Epidermal melanocyte (primary cell): ENCODE measurements at regions not wholly inside any gene's neighbourhood (a gene's known extent, or its start where the extent isn't known, plus 50 kb on each side); places are given as distances from the start of the nearest gene placed in this dataset.
A peak's percentile ranks its signal among the peaks of the same experiment; 100 is the strongest.

ENCODE experiments used
- DNase-seq: peaks from one replicate; pipeline ENCODE4 v3.0.0; 2011; ENCODE audit warnings: low spot score; ENCODE audit not compliant: insufficient read length

GRCh38 chr2:204108330-204108751, 171.8 kb downstream of the ICOS start:
- no peak for DNase-seq

DNA sequence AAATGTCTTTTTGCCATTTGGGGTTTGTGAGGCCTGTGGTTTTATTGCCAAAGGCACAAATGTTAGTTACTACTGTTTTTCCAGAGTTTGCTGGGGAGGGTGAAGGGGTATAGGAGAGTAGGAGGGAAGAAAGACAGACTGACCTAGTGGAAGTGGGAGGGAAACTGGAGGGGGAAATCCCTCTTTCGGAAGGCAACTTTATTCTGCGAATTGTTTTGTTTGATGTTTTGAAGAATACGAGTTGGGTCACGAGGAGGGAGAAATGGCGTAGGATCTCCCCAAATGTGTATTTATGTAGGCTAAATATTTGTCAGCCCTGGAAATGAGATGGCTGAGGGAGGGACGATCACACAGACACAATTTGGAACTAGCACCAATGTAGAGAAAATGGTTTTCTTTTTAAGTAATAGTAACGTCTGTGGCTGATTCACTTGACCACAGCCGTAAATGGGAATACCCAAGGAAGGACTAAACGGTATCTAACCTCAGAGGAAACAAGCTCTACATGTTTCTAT, 172.3 kb downstream of the ICOS start:
- no peak for DNase-seq

- DNase-seq = no peak
These were observed 173.1 kb downstream of the ICOS start for GRCh38 chr2:204109681-204110080.

DNA sequence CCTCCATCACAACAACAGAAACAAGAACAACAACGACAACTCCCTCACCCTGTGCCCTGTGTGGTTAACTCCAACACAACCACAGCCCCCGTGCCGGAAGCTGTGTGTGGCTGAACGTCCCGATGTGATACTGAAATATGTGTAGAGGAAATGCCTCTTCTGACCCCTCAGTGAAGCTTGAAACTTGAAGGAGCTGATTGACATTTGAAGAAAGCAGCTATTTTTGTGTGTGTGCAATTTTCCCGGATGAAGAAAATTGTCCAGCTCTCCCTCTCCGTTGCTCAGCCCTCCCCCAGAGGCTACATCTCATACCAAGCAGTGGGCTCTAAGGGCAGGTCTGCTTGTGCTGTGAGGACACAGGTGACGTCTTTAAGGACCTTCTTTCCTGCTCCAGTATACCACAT, 173.8 kb downstream of the ICOS start:
- no peak for DNase-seq

DNA sequence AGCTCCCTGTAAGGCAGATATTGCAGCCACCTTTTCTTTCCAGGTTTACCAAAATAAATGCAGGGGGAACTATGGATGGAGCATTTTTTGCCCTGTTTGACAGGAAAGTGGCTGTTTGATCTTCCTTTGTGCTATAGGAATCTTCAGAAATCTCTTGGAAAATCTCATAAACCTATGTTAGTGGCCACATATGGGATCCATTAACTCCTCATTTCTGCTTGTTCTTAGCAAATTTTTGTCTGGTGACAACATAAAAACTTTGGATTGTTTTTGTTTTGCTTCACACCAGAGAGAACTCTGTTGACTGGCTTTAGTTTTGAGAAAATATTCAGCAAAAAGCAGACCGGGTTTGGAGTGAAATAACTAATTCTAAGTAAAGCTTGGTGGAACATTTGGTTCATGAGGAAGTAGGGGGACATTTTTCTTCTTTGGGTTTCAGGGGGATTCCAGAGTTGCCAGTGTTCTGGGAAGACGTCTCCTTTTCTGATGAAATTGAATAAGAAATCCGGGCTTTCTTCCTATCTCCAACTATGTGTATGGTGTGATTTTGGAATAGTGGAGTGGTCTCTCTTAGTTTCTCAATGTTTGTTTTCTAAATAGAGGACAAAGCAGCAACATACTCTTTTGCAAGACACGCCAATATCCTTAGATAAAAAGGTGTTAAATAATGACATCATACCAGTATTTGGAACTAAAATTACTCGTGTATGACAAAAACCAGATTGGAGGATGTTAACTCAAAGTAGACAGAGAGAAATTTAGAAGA, 174.4 kb downstream of the ICOS start:
- DNase-seq = peak; percentile 29

DNA sequence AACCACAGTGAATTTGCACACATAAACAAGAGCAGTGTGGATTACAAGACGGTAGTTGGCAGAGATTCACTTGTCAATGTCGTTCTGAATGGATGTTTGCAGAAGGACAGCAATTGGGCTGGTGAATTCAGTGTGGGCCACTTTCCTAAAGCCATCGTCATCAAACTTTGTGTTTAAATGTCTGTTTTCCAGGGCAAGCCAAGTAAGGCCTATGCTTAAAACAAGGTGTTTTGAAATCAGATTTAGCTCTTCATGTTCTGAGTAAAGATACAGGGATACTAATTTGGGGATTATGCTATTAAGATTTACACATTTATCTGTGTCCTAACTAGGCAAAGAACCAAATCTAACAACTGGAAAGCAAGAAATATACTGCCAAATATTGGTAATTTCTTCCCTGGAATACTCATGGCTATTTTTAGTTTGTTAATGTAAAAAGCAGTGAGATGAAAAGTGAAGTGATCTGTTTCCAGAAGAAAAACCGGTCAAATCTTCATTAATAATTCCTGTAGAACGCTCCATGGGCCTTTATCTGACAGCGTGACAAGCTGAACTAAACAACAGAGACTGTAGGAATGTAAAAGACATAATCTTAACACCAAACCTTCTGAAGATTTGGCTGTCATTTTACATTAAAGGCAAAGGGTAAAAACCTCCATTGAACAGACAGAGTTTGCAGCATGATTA, 175.7 kb downstream of the ICOS start:
- DNase-seq = no peak

DNA sequence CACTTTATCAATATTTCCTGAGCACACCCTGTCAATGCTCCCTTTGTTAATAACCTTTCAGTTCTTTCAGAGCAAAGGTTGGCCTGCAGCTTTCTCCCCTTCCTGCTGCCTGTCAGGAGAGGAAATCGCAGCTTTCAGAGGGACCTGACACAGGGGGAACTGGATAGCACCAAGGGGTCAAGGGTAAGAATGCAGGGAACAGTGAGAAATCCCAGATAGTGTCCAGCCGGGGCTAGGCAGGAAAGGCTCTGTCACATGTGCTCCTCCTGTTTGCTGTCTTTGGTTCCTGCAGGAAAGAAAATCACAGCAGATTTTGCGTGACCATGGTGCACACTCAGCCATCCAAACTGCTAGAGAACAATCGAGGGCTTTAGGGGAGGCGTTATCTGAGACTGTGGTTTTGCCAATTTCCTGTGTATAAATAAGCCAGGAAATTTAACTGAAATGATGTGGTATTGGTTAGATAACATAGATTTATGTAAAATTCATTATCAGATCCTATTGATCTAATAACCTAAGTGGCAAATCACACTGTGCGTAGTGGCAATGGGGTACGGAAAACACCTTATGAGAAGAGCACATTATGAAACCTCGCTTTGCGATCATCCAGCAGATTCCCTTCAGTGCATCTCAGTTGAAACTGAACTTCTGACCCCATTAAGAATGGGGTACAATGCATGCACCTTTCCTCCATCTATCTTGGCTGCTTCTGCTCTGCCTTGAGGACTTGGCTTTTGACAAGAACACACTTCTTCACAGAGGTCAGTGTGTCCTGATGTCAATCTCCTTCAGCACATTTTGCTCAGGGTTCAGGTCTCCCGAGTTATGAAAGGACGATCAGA, 178.0 kb downstream of the ICOS start:
- no peak for DNase-seq

GRCh38 chr2:204115137-204116056, 178.8 kb downstream of the ICOS start:
- DNase-seq = no peak

DNA sequence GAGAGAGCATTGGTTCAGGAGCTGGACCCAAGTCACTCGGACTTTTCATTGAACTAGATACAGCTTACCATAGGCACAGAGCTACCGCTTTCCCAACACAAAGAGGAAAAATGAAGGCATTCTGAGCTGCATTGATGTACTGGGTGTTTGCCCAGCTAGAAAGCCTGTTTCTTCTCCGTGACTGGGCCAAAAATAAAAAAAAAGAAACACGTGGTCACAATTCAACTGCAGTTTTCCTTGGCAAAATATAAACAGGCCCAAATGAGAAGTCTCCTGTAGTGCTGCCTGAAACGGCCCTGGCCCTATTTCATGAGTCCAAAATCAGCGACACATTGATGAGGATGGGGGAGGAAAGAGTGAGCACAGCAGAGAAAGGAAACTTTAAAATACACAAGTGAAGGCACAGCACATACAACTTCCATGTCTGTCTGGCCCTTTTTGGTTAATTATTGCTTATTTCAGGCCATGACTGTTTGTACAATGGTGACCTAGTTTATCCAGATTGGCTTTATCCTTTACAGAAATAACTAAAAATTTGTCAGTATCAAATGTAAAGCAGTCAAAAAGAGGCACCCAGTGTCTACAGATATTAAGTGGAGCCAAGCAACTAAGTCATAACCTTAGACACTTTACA, 179.7 kb downstream of the ICOS start:
- DNase-seq = no peak

GRCh38 chr2:204122425-204122824, 185.9 kb downstream of the ICOS start:
- no peak for DNase-seq

GRCh38 chr2:204124140-204124750, 187.7 kb downstream of the ICOS start:
- DNase-seq = no peak

DNA sequence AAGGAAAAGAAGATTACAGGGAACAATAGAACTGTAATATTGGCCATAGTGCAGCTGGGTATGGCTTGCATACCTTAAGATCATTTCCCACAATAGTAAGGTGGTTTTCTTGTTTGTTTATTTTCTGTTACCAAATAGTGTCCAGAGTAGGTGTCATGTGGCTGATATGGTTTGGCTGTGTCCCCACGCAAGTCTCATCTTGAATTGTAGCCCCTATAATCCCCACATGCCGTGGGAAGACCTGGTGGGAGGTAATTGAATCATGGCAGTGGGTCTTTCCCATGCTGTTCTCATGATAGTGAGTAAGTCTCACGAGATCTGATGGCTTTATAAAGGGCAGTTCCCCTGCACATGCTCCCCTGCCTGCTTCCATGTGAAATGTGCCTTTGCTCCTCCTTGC, 190.1 kb downstream of the ICOS start:
- no peak for DNase-seq

DNA sequence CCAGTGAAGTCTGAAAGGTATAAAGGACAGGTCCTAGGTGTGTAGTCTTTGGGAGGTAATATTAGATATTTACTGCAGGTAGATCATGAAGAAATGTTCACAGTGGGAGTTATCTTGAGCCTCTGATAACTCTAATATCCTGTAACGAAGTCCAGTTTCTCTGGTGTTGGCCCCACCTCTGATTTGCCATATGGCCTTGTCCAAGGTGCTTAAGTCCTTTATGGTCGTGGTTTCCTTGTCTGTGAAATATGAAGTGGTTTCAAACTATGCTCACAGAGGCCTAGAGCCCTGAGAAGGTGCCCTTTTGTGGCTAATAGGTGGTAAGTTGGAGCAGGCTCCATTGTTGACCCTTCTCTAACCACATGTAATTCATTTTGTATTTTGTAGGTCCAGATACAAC, 190.7 kb downstream of the ICOS start:
- no peak for DNase-seq

- no peak for DNase-seq
These were observed 193.2 kb downstream of the ICOS start for GRCh38 chr2:204129591-204130294.

GRCh38 chr2:204131621-204132020, 195.1 kb downstream of the ICOS start:
- no peak for DNase-seq

DNA sequence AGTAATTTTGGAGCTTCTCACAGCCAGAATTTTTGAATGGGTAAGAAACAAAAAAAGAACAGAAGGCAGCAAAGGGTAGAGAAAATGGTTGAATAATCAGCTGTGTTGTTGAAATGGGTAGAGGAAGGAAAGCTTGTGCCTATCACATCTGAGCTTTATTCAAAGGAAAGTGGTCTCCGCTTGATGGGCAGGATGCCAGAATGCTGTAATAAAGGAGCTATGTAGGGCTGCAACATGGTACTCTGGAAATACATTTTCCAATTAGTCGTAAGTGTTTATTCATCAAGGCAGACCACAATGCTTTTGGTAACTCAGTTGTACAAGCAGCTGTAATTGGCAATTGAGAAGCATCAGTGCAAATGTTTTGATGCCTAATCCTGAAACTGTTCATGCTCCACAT, 196.9 kb downstream of the ICOS start:
- no peak for DNase-seq

DNA sequence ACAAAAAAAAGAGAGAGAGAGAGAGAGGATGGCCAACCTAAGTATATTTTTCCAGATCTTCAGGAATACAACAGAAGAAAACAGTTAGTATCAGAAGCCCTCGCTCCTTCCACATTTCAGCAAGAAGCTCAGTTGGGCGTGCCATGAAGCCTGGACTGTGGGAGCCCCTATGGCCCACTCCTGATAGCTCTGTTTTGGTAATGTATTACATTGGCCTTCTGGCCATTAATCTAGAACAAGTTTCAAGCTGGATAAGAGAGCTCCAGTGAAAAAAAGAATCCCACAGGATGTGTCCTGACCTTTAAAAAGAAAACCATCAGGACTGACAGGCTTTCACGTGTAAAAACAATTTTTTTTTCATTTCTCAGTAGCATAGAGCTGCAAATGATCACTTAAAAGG, 197.9 kb downstream of the ICOS start:
- DNase-seq = no peak

DNA sequence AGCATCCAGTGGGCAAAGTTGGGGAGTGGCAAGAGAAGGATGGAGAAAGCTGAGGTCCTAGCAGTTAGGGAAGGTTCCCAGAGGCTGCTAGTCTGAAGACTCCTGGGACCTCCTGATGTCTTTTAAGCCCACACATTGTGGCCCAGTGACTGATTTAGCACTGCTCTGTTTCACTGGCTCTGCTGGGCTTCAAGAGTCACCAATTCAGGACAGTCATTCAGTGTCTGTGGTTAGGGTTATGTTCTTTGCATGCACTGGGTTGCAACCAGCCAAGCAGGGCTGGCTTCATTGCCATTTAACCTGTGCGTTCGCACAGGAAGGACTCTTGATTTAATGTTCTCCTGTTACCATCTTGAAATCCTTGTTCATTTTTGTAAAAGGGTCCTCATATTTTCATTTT, 199.2 kb downstream of the ICOS start:
- DNase-seq = no peak

DNA sequence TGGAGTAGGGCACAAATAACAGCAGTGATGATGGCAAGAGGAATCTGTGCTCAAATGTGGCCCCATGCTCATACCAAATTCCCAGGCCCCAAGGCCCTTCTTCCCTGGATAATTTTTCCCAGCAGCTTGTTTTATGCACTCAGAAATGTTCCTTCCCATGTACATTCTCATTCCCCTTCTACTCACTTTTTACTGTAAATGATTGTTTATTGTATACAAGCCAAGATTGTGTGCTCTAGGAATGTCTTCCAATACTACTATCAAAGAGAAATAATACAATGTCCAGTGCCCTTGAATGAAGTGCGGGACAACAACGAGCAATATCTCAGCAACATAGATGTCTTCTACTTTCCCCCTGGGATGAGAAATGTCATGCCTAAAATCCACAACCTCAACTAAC, 201.6 kb downstream of the ICOS start:
- DNase-seq = no peak
